SJCRH30 (cell line): ENCODE measurements at regions not wholly inside any gene's neighbourhood (a gene's known extent, or its start where the extent isn't known, plus 50 kb on each side); places are given as distances from the start of the nearest gene placed in this dataset.
"Not testable (repeated sequence)": the region's sequence is repeated elsewhere in the genome, so short reads cannot be mapped to it uniquely, and the experiment has no call there.

Source experiments
- DNase-seq, 2 experiments: peaks; one replicate each; pipeline ENCODE4 v3.0.0-alpha.2; 2015 to 2020
- H3K27ac ChIP-seq: fragments of 250-450 bp; sonication (Bioruptor Pico); 2 replicates; pipeline ENCODE4 v1.5.1; 2020; ENCODE audit warnings: mild to moderate bottlenecking, moderate library complexity
- H3K27me3 ChIP-seq: fragments of 250-450 bp; sonication (Bioruptor Pico); 2 replicates; pipeline ENCODE4 v1.5.1; 2020; ENCODE audit warnings: mild to moderate bottlenecking, moderate library complexity
- H3K36me3 ChIP-seq: fragments of 250-450 bp; sonication (Bioruptor Pico); 2 replicates; pipeline ENCODE4 v1.5.1; 2020; ENCODE audit warnings: mild to moderate bottlenecking, moderate library complexity
- H3K4me1 ChIP-seq: fragments of 250-450 bp; sonication (Bioruptor Pico); 2 replicates; pipeline ENCODE4 v1.5.1; 2020; ENCODE audit warnings: mild to moderate bottlenecking, moderate library complexity
- H3K4me3 ChIP-seq: fragments of 250-450 bp; sonication (Bioruptor Pico); 2 replicates; pipeline ENCODE4 v1.5.1; 2020; ENCODE audit warnings: mild to moderate bottlenecking, moderate library complexity
- H3K9me3 ChIP-seq: fragments of 250-450 bp; sonication (Bioruptor Pico); replicated peaks from 2 replicates; pipeline ENCODE4 v1.5.1; 2020; ENCODE audit warnings: mild to moderate bottlenecking, moderate library complexity

- not testable (repeated sequence) for H3K27me3 ChIP-seq, H3K4me1 ChIP-seq, H3K36me3 ChIP-seq, H3K4me3 ChIP-seq, H3K9me3 ChIP-seq, H3K27ac ChIP-seq
- DNase-seq, result peak in 1 of 2 experiments; percentile 7
These were observed 761.4 kb downstream of the ZNF385D start for GRCh38 chr3:20989653-20990052.

- Histone ChIP-seq H3K9me3 (no peaks in the 10 kb centered on the region), H3K27ac (no peak overlapping the region), H3K27me3 (no peaks in the 10 kb centered on the region), H3K4me1 (no peaks in the 10 kb centered on the region), H3K4me3 (no peak overlapping the region), H3K36me3 (no peaks in the 10 kb centered on the region)
- peak in 1 of 2 experiments; percentile 6 for DNase-seq
These were observed 766.3 kb downstream of the ZNF385D start for GRCh38 chr3:20984594-20985205.

- no peak for DNase-seq
- H3K9me3 ChIP-seq, result no peaks in the 10 kb centered on the region
- no peaks in the 10 kb centered on the region for H3K36me3 ChIP-seq
- no peak overlapping the region for H3K27ac ChIP-seq
- H3K4me3 ChIP-seq, result no peak overlapping the region
- no peaks in the 10 kb centered on the region for H3K27me3 ChIP-seq
- H3K4me1 ChIP-seq, result no peaks in the 10 kb centered on the region
These were observed 775.8 kb downstream of the ZNF385D start for GRCh38 chr3:20975188-20975651.

- H3K9me3 ChIP-seq, result no peaks in the 10 kb centered on the region
- H3K27me3 ChIP-seq, result no peaks in the 10 kb centered on the region
- no peaks in the 10 kb centered on the region for H3K4me1 ChIP-seq
- no peak overlapping the region for H3K4me3 ChIP-seq
- H3K27ac ChIP-seq, result no peak overlapping the region
- DNase-seq, result no peak
- H3K36me3 ChIP-seq, result no peaks in the 10 kb centered on the region
These were observed 776.6 kb downstream of the ZNF385D start for GRCh38 chr3:20974396-20974795.

DNA sequence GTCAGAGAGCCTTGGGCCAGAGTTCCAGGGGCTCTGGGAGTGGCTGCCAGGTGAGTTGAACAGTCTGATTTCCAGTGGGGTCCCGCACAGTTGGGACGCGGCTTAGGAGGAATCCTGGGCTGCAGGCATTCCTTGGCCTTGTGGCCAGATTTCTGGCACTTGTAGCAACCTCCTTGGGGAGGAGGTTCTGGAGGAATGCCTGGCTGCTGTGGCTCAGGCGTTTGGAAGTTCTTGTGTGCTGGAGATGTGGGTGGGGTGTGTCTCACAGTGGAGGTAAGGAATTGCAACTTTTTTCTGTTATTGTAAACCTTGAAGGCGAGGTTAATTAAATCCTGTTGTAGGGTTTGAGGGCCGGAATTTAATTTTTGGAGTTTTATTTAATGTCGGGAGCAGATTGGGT, 780.2 kb downstream of the ZNF385D start:
- H3K27ac ChIP-seq, H3K9me3 ChIP-seq, H3K4me1 ChIP-seq, H3K4me3 ChIP-seq, H3K27me3 ChIP-seq, H3K36me3 ChIP-seq, DNase-seq: not testable (repeated sequence)

DNA sequence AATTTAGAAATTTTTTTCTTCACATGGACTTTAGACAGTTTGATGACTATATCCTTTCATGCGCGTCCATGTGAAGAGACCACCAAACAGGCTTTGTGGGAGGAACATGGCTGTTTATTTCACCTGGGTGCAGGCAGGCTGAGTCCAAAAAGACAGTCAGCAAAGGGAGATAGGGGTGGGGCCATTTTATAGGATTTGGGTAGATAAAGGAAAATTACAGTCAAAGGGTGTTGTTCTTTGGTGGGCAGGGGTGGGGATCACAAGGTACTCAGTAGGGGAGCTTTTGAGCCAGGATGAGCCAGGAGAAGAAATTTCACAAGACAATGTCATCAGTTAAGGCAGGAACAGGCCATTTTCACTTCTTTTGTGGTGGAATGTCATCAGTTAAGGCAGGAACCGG, 781.5 kb upstream of the SGO1 start:
- not testable (repeated sequence) for H3K27ac ChIP-seq, H3K4me3 ChIP-seq, H3K36me3 ChIP-seq, H3K9me3 ChIP-seq, H3K4me1 ChIP-seq, DNase-seq, H3K27me3 ChIP-seq

DNA sequence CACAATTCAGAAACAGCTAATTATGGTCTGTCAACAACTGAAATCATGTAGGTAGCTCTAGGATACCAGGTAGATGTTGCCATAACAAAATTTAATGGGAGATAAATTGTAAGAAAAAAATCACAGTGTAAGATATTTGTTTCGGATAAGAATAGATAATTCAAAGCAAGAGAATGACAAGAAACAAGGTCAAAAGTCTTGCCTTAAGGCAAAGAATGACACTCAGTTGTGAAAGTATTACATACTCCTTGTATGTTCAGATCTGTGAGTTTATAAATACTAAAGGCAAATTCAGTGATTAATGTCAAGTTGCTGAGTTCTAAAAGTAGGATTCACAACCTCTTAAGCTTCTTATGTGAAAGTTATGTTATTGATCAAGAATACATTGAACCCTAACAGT, 772.2 kb upstream of the SGO1 start:
- no peak for DNase-seq
- H3K27ac ChIP-seq, result no peak overlapping the region
- no peaks in the 10 kb centered on the region for H3K27me3 ChIP-seq
- no peaks in the 10 kb centered on the region for H3K4me1 ChIP-seq
- no peaks in the 10 kb centered on the region for H3K9me3 ChIP-seq
- H3K4me3 ChIP-seq, result no peak overlapping the region
- H3K36me3 ChIP-seq, result no peaks in the 10 kb centered on the region

GRCh38 chr3:20945892-20946291, 759.9 kb upstream of the SGO1 start:
- Histone ChIP-seq H3K9me3 (no peaks in the 10 kb centered on the region), H3K36me3 (no peaks in the 10 kb centered on the region), H3K4me3 (no peak overlapping the region), H3K4me1 (no peaks in the 10 kb centered on the region), H3K27ac (no peak overlapping the region), H3K27me3 (no peaks in the 10 kb centered on the region)
- DNase-seq, result no peak

DNA sequence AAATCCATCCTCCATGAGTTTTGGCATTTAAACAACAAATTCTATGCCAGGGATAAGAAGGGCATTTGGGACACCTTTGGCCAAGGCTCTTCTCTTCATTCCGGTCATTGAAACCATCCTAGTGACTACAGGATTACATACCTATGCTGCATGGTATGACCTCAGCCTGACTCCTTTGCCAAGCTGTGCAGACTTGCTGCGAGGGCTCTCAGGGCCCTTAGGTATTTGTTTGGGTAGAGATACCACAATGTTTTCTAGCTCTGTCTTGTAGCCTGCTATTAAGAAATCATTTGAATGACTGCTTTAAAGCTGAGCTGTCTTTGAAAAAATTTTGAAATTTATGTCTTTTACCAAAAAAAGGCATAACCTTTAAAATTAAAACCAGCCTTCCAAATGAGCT, 749.8 kb upstream of the SGO1 start:
- H3K9me3 ChIP-seq, result no peaks in the 10 kb centered on the region
- DNase-seq, result no peak
- H3K27ac ChIP-seq, result no peak overlapping the region
- H3K36me3 ChIP-seq, result no peaks in the 10 kb centered on the region
- H3K4me1 ChIP-seq, result no peaks in the 10 kb centered on the region
- no peak overlapping the region for H3K4me3 ChIP-seq
- no peaks in the 10 kb centered on the region for H3K27me3 ChIP-seq

GRCh38 chr3:20931834-20932233, 745.8 kb upstream of the SGO1 start:
- no peaks in the 10 kb centered on the region for H3K36me3 ChIP-seq
- no peaks in the 10 kb centered on the region for H3K9me3 ChIP-seq
- H3K4me3 ChIP-seq, result no peak overlapping the region
- DNase-seq, result no peak
- no peak overlapping the region for H3K27ac ChIP-seq
- no peaks in the 10 kb centered on the region for H3K4me1 ChIP-seq
- H3K27me3 ChIP-seq, result no peaks in the 10 kb centered on the region

- Histone ChIP-seq H3K4me3 (no peak overlapping the region), H3K36me3 (no peaks in the 10 kb centered on the region)
- peak; percentile 1 to 7 for DNase-seq
These were observed 744.0 kb upstream of the SGO1 start for GRCh38 chr3:20930034-20930433.

GRCh38 chr3:20924646-20925385, 738.8 kb upstream of the SGO1 start:
- no peak for DNase-seq
- H3K4me1 ChIP-seq, result no peaks in the 10 kb centered on the region
- H3K27ac ChIP-seq, result no peak overlapping the region
- no peak overlapping the region for H3K4me3 ChIP-seq
- H3K36me3 ChIP-seq, result no peaks in the 10 kb centered on the region
- H3K27me3 ChIP-seq, result no peaks in the 10 kb centered on the region
- H3K9me3 ChIP-seq, result no peaks in the 10 kb centered on the region

More at GRCh38 chr3:20930034-20930433, 744.0 kb upstream of the SGO1 start:
- no peaks in the 10 kb centered on the region for H3K4me1 ChIP-seq
- H3K27me3 ChIP-seq, result no peaks in the 10 kb centered on the region
- H3K9me3 ChIP-seq, result no peaks in the 10 kb centered on the region
- no peak overlapping the region for H3K27ac ChIP-seq

GRCh38 chr3:20921112-20921511, 735.1 kb upstream of the SGO1 start:
- not testable (repeated sequence) for H3K36me3 ChIP-seq, DNase-seq, H3K27me3 ChIP-seq, H3K27ac ChIP-seq, H3K4me3 ChIP-seq, H3K9me3 ChIP-seq, H3K4me1 ChIP-seq

- Histone ChIP-seq H3K9me3 (no peaks in the 10 kb centered on the region), H3K4me3 (no peak overlapping the region), H3K27ac (no peak overlapping the region), H3K4me1 (no peaks in the 10 kb centered on the region), H3K36me3 (no peaks in the 10 kb centered on the region), H3K27me3 (no peaks in the 10 kb centered on the region)
- DNase-seq, result no peak
These were observed 731.1 kb upstream of the SGO1 start for GRCh38 chr3:20916951-20917606.

- DNase-seq, result no peak
- no peak overlapping the region for H3K27ac ChIP-seq
- H3K4me3 ChIP-seq, result no peak overlapping the region
- H3K9me3 ChIP-seq, result no peaks in the 10 kb centered on the region
- H3K36me3 ChIP-seq, result no peaks in the 10 kb centered on the region
- H3K27me3 ChIP-seq, result no peaks in the 10 kb centered on the region
- no peaks in the 10 kb centered on the region for H3K4me1 ChIP-seq
These were observed 728.3 kb upstream of the SGO1 start for GRCh38 chr3:20914310-20914709.
